ENCODE measurements at regions not wholly inside any gene's neighbourhood (a gene's known extent, or its start where the extent isn't known, plus 50 kb on each side); places are given as distances from the start of the nearest gene placed in this dataset.

GRCh38 chr5:66306105-66306843 lies 162.2 kb downstream of the SREK1 start:
- TF ChIP-seq CTCF (IDR thresholded peaks at IDR 0.05) (peak; percentile 85), EZH2 (IDR thresholded peaks at IDR 0.05) (no peak)

Measured in neural progenitor cell (in vitro differentiated cells).